ENCODE measurements at regions not wholly inside any gene's neighbourhood (a gene's known extent, or its start where the extent isn't known, plus 50 kb on each side); places are given as distances from the start of the nearest gene placed in this dataset.

DNA sequence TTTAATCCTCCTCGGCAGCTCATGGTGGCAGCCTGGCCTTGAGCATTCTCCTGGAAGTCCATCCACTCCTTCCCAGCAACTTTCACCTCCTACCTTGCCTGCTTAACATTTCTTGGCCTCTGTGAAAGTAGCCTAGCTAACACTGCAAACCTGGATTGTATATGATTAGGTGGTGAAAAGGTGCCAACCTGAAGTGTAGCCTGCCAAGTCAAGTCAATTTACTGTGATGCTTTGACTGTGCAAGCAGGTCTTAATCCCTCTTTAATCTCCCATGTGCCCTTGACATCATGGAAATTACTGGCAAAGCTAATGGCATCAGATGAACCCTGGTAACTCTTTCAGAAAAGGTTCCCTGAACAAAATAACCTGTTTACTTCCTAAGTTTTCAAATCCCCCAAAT lies 169.7 kb upstream of the NR2F2 start:
- TF ChIP-seq POLR2AphosphoS5 (IDR thresholded peaks at IDR 0.05; ENCODE audit: low read depth) (no peak), GABPA (IDR thresholded peaks at IDR 0.05; ENCODE audit: low read depth) (no peak), REST (IDR thresholded peaks at IDR 0.05; ENCODE audit: insufficient replicate concordance, low read depth) (no peak), SPI1 (IDR thresholded peaks at IDR 0.05; ENCODE audit: borderline replicate concordance, low read depth) (no peak)
- TF ChIP-seq, protein P1, sequence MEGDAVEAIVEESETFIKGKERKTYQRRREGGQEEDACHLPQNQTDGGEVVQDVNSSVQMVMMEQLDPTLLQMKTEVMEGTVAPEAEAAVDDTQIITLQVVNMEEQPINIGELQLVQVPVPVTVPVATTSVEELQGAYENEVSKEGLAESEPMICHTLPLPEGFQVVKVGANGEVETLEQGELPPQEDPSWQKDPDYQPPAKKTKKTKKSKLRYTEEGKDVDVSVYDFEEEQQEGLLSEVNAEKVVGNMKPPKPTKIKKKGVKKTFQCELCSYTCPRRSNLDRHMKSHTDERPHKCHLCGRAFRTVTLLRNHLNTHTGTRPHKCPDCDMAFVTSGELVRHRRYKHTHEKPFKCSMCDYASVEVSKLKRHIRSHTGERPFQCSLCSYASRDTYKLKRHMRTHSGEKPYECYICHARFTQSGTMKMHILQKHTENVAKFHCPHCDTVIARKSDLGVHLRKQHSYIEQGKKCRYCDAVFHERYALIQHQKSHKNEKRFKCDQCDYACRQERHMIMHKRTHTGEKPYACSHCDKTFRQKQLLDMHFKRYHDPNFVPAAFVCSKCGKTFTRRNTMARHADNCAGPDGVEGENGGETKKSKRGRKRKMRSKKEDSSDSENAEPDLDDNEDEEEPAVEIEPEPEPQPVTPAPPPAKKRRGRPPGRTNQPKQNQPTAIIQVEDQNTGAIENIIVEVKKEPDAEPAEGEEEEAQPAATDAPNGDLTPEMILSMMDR (IDR thresholded peaks at IDR 0.05; ENCODE audit: insufficient read depth, low read length), result no peak
- no peak for DNase-seq (ENCODE audit: low read depth in 1 of 2, low spot score in 1 of 2)
- H3K27me3 ChIP-seq (ENCODE audit: insufficient read depth, poor library complexity, severe bottlenecking), result no peaks in the 10 kb centered on the region
- no peak overlapping the region for H3K4me3 ChIP-seq (replicated peaks; ENCODE audit: insufficient read depth, low read length)
- no peak overlapping the region for H3K27ac ChIP-seq (replicated peaks)

GRCh38 chr15:96162322-96162721 lies 168.2 kb upstream of the NR2F2 start:
- Histone ChIP-seq H3K27me3 (ENCODE audit: insufficient read depth, poor library complexity, severe bottlenecking) (no peaks in the 10 kb centered on the region), H3K27ac (replicated peaks) (no peak overlapping the region), H3K4me3 (replicated peaks; ENCODE audit: insufficient read depth, low read length) (no peak overlapping the region)
- TF ChIP-seq SPI1 (IDR thresholded peaks at IDR 0.05; ENCODE audit: borderline replicate concordance, low read depth) (no peak), REST (IDR thresholded peaks at IDR 0.05; ENCODE audit: insufficient replicate concordance, low read depth) (no peak), GABPA (IDR thresholded peaks at IDR 0.05; ENCODE audit: low read depth) (no peak), POLR2AphosphoS5 (IDR thresholded peaks at IDR 0.05; ENCODE audit: low read depth) (no peak)
- TF ChIP-seq, protein P1 (IDR thresholded peaks at IDR 0.05; ENCODE audit: insufficient read depth, low read length), result no peak
- no peak for DNase-seq (ENCODE audit: low read depth in 1 of 2, low spot score in 1 of 2)

DNA sequence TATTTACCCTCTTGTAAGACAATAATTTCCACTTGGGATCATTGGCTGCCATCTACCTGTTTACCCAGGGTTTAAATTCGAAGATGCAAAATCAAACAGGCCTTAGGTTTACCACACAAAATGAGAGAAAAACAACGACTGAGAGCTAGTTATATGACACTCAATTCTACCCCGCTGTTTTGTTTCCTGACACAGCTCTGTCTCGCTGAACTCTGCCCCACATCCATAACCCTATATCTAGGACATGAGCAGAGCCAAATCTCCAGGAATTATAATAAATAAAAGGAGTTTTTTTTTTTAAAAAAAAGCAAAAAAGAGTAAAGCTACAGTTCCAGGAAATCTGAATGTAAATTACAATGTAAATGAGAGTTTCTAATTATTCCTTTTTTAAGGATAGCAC lies 165.4 kb upstream of the NR2F2 start:
- H3K27ac ChIP-seq (replicated peaks), result no peak overlapping the region
- no peak for DNase-seq (ENCODE audit: low read depth in 1 of 2, low spot score in 1 of 2)
- TF ChIP-seq, protein P1 (IDR thresholded peaks at IDR 0.05; ENCODE audit: insufficient read depth, low read length), result no peak
- TF ChIP-seq GABPA (IDR thresholded peaks at IDR 0.05; ENCODE audit: low read depth) (no peak), SPI1 (IDR thresholded peaks at IDR 0.05; ENCODE audit: borderline replicate concordance, low read depth) (no peak), REST (IDR thresholded peaks at IDR 0.05; ENCODE audit: insufficient replicate concordance, low read depth) (no peak), POLR2AphosphoS5 (IDR thresholded peaks at IDR 0.05; ENCODE audit: low read depth) (no peak)

More for the DNA sequence above, 165.4 kb upstream of the NR2F2 start:
- Histone ChIP-seq H3K4me3 (replicated peaks; ENCODE audit: insufficient read depth, low read length) (no peak overlapping the region), H3K27me3 (ENCODE audit: insufficient read depth, poor library complexity, severe bottlenecking) (no peaks in the 10 kb centered on the region)
